CD4-positive, alpha-beta T cell treated with Interleukin-1 beta for 1 hour (primary cell): ENCODE measurements at regions not wholly inside any gene's neighbourhood (a gene's known extent, or its start where the extent isn't known, plus 50 kb on each side); places are given as distances from the start of the nearest gene placed in this dataset.
A peak's percentile ranks its signal among the peaks of the same experiment; 100 is the strongest.

Source experiments
- DNase-seq, 2 donors: peaks; one replicate each; pipeline ENCODE4 v3.0.0-alpha.2; 2020 to 2022

- no peak for DNase-seq
Measured at GRCh38 chr1:5511381-5512097, 480.7 kb downstream of the NPHP4 start.

DNA sequence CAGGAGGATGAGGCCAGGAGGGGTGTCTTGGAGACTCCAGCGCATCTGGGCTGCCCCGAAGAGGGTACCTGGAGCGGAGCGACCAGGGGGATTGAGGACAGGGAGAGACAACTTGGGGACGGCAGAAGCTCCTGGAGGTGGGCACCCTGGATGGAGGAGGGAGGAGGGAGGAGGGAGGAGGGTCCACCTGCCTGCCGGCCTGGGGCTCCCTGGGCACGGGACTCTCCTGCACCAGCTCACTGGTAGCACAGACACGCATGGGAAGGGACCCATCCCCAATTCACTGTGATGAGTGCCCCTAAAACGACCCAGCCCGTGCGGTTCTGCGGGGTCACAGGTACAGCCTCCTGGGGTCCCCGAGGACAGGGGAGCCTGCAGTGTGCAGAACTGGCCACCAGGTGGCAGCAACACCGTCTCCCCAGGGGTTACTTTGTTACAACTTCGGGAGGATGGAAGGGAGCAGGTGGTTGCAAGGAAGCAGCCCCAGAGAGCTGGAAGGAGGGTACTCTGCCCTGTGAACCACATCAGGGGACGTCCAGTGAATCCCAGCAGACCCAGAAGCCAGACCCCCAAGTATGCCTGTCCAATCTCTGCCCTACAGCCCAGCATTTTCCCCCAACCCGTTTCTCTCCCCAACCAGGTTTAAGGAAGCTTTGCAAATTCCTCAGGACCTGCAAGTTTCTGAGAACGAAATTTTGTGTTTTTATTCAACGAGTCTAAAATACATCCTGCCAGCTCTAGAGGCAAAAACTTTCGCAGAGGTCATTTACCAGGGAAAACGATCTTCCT is 482.4 kb downstream of the NPHP4 start:
- peak; percentile 45 to 62 for DNase-seq

DNA sequence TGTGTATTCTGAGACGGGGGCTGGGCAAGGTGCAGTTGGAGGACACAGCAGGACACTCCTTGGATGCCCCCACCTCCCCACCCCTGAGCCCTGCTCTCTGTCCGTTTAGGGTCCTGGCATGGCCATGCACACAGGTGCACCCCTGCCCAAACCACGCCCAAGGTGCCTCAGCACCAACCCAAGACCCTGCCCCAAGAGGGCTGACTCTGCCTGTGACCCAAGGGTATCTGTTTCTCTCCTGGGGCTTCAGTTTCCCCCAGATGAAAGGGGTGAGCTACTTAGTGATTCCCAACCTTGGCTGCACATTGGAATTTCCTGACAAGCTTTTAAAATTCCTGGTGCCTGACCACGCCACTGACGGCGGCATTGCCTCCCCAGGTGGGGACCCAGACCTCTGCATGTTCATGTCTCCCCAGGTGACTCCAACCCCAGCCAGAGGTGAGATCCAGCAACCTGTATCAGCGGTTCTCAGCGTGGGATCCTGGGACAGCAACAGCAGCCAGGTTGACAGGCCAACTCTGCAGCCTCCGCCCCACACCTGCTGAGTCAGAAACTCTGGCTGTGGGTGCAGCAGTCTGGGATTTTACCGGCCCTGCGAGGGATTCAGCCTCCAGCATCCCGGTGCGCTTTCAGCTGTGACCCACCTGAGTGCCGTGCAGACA is 483.4 kb downstream of the NPHP4 start:
- no peak for DNase-seq

DNA sequence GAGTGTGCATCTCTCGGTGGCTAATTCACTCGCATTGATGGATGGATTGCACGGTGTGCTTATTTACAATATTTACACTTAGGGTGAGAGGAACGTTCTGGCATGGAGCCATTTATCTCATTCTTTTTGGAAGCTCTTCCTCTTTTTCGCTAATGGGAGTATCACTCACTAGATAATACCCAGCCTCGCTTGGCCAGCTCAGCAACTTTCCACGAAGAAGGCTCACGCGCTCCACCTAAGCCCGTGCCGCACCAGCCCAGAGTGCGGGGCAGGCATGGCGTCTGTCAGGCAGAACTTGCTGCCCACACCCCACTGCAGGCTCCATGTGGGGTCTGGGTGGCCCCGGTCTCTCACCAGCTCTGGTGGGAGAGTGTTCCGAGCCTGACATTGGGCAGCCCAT is 484.9 kb downstream of the NPHP4 start:
- no peak for DNase-seq

DNA sequence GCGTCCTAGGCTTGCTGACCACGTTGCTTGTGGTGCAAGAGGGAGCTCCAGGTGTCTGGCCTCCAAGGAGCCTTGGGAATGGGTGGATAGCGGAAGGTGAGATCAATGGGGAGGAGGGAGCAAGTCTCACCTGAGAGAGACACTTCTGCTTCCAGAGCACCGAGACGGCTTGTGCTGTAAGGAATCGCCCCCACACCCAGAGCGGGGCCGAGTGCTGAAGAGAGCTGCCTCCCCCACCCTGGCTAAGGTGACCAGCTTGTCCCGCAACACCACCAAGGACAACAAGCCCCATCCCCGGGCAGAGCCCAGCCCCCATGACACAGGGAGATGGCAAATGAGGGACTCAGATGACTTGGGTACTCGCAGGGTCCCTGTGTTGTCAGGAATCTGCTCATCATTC is 485.6 kb downstream of the NPHP4 start:
- DNase-seq = no peak

DNA sequence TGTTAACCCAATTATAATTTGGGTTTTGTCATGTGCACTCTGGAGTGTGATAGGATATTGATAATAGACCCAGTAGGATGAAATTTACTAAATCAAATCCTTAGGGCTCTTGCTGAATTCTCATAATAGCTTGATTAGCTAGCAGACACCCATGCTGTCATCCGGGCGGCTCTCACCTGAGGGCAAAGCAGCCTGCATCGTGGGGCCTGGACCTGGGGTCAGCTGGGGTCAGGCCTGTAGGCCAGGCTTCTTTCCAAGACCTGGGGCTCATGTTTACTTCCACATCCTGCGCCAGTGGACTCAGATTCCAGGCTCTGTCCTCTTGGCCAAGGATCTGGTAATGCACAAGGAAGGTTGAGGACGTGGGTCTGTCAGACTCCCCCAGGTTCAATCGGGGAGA is 486.3 kb downstream of the NPHP4 start:
- DNase-seq = no peak

DNA sequence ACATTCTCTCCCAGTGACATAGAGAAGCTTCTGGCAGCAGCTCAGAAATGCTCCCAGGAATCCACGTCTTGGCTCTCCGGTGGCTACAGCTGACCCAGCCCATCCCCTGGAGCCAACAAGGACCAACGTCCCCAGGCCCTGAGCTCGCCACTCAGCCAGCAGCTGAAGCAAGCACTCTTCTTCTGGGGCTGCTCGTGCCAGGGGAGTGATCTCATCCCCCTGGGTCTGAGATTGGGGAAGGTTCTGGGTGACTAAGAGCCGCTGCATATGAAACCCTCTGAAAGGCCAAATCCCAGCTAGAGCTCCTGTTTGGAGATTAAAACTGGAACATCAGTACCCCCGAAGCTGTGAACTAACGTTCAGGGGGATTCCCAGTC is 487.9 kb downstream of the NPHP4 start:
- no peak for DNase-seq

- no peak for DNase-seq
Measured at GRCh38 chr1:5503556-5504363, 488.5 kb downstream of the NPHP4 start.

- no peak for DNase-seq
Measured at GRCh38 chr1:5502311-5503194, 489.7 kb downstream of the NPHP4 start.

DNA sequence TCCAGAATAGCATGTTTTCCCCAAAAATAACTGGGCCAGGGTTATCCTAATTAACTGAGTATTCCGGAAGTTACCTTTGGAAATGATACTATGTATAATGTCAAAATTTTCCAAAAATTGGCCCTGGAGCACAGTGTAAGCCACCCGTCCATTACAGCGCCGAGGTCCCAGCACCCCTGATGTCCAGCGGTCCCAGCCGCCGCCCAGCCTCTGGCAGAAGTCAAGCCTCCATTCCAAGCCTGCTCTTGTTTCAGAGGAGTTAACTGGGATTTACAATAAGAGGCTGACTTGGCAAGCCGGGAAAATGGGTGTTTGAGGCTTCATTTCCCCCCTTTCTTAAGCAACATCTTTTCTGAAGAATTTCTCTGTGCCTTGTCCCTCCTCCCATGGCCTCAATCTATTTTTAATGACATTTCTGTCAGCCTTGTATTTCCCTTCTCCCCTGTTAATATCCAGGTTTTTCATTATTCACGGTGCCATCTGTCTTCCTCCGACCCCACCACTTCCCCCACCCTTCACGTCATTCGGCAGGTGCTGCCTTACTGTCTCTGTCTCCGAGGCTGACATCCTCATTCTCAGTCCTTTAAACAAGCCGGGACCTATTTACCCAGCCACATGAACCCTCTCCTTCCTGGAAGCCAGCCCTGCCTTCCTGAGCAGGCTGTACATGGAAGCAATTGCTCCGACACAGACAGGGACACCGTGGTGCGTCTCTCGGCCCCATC is 490.9 kb downstream of the NPHP4 start:
- no peak for DNase-seq

- DNase-seq = no peak
Measured at GRCh38 chr1:5500541-5500940, 491.7 kb downstream of the NPHP4 start.

- no peak for DNase-seq
Measured at GRCh38 chr1:5497503-5497902, 494.7 kb downstream of the NPHP4 start.

DNA sequence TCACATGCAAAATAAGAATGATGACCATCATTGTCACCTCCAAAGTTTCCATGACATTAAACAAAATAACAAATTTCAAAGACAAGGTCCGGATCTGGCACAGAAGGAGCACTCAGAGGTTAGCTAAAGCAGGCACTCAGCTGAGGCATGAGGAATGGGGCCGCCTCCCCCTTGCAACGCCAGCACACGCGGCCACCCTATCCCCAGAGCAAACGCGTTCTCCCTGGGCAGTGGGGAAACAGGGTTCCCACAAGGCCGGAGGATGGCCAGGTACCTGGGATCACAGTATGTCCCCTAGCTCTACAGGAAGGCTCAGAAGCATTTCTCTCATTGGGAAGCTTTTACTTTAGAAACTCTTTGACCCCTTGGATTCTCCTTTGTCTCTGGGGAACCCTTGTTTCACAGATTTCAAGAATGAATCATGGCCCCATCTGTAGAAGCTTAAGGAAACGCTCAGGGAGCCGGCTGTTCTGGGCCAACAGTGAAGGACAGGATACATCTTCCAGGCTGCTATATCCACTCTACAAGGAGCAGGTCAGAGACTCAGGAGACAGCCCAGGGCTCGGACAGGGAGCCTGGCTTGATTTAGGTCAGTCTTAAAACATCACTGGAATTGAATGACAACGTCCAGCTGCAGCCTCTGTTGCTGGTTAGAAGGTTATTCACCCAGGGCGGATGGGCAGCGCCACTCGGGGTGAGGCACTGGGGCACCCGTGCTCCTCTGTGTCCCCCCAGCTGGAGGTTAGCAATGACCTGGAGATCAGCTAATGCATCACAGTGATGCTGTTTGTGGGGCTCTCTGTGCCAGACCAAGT is 496.4 kb downstream of the NPHP4 start:
- no peak for DNase-seq

DNA sequence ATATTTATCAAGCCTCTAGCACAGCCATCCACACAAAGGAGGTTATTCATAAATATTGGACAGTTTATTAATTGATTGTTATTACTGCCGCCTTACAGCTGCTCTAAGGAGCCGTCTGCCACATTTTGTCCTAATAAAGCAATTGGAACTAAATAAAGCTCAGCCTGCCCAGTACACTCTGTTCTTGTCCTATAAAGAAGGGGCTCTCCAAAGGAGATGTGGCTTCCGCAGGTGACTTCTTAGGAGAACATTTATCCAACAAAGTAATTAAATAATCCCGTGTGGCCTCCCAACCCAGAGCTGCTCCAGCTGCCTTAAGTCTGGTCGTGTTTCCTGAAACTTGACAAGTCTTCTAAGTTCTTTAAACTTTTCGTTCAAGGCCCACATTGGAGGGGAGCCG is 497.7 kb downstream of the NPHP4 start:
- no peak for DNase-seq

- no peak for DNase-seq
Measured at GRCh38 chr1:5493851-5494311, 498.3 kb downstream of the NPHP4 start.

- no peak for DNase-seq
Measured at GRCh38 chr1:5493275-5493674, 498.9 kb downstream of the NPHP4 start.

GRCh38 chr1:5492846-5493245 is 499.4 kb downstream of the NPHP4 start:
- DNase-seq = no peak

GRCh38 chr1:5491207-5491904 is 500.9 kb downstream of the NPHP4 start:
- DNase-seq = no peak

DNA sequence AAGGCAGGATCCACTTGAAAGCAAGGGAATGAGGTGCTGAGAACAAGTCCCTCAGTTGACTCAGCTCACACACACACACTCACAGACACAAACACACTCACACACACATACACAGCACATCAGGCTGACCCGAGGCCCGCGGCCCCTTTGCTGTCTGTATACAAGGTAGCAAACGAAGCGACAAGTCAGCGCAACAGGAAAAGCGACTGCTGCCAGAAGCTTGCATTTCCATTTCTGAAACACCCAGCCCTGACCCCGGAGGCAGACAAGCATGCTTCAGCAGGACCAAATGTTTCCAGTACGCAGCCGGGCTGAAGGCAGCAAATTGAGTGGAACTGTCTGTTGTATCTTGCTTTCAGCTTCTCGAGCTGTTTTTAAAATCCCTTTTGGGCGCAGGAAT is 501.6 kb downstream of the NPHP4 start:
- DNase-seq = no peak

GRCh38 chr1:5488448-5488847 is 503.8 kb downstream of the NPHP4 start:
- no peak for DNase-seq
